D721Med (cell line): ENCODE measurements at regions not wholly inside any gene's neighbourhood (a gene's known extent, or its start where the extent isn't known, plus 50 kb on each side); places are given as distances from the start of the nearest gene placed in this dataset.

Source experiments
- DNase-seq: peaks from one replicate; pipeline ENCODE4 v3.0.0; 2011; ENCODE audit warnings: low spot score; ENCODE audit not compliant: insufficient read length
- FAIRE-seq: peaks from 2 replicates; lab custom pipeline; 2011; peaks lifted over from hg19 to GRCh38; lab: Jason Lieb, UNC
- TF ChIP-seq, protein P1 (sequence below): IDR thresholded peaks from 2 replicates; pipeline ENCODE4 v1.5.1; 2012; ENCODE audit warnings: mild to moderate bottlenecking, control low read depth; ENCODE audit not compliant: insufficient read depth; ENCODE audit errors: missing control alignments

DNA sequence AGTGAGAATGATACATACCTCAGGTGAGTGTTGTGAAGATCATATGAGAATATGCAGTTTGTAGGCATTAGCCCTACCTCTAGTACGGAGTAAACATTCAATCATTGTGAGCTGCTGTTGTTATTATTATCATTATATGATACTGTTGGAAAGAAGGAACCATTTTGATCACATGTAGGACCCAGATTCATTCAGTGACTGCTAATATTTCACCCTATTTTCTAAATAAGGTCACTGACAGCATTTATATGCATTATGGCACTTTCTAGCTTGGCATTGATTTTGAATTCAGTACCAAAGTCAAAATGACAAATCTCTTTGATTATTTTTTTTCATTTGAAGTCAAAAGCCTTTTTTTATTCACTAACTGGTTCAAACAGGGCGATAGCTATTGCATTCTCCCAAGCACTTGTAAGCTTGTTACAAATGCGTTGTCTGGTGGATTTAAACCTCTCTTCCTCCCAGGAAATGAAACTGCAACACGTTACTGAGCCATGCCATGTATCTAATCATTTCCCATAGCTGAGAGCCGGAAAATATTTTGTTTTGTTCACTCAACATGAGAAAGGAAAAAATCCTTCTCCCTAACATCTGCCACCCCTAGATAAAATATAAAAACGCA is 320.8 kb upstream of the SGCD start:
- TF ChIP-seq, protein P1, sequence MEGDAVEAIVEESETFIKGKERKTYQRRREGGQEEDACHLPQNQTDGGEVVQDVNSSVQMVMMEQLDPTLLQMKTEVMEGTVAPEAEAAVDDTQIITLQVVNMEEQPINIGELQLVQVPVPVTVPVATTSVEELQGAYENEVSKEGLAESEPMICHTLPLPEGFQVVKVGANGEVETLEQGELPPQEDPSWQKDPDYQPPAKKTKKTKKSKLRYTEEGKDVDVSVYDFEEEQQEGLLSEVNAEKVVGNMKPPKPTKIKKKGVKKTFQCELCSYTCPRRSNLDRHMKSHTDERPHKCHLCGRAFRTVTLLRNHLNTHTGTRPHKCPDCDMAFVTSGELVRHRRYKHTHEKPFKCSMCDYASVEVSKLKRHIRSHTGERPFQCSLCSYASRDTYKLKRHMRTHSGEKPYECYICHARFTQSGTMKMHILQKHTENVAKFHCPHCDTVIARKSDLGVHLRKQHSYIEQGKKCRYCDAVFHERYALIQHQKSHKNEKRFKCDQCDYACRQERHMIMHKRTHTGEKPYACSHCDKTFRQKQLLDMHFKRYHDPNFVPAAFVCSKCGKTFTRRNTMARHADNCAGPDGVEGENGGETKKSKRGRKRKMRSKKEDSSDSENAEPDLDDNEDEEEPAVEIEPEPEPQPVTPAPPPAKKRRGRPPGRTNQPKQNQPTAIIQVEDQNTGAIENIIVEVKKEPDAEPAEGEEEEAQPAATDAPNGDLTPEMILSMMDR = no peak
- FAIRE-seq = no peak
- no peak for DNase-seq

DNA sequence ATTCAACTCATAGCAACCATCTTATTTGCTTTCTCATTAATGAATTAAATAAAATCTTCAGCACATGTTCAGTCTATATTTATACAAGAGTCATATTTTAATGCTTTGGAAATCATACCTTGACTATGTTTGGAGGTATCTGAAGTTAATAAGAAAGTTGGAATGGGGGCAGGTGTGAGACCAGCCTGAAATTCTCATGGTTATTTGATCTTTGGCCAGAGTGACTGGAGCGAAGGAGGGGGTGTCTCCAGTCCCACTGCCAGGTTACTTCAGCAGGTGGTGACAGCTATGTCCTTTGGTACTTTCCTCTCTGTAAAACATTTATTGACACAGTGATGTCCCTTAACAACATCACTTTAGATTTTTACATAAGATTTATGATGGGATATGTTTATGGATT is 318.1 kb upstream of the SGCD start:
- DNase-seq (no peak), FAIRE-seq (no peak)
- TF ChIP-seq, protein P1 = no peak

DNA sequence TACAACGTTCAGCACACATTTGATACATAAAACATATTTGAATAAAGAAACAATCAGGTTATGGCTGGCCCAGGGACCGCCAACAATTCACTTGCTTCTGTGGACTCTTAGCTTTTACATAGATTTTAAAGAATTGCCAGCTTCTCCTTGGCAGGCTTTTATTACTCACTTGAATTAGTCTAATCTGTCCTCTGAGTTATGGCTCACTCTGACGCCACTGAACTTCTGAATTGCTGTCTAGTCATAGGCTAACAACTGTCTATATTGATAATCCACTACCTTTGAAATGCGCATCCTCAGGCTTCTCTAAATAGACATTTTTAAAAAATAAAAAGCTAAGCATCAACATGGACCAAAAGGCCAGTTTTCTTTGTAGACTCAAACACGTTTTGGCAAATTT is 317.4 kb upstream of the SGCD start:
- TF ChIP-seq, protein P1 = no peak
- DNase-seq (no peak), FAIRE-seq (no peak)

DNA sequence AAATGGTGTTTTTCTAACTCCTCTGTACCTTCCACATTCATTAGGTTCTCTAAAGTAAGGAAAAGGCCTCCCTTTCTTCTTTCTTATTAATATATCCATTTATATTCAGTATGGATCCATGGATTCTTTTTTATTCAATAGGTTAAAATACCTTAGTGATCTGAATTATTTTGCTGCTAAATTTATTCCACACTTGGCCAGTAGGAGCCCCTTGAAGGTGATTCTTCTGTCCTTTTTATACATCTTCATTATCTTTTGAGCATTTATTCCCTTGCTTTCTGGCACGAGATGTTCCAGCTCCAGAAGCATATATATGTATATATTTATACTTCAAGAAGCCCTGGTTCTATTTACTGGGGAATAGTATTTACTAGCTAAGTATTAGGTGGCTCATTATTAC is 311.8 kb upstream of the SGCD start:
- FAIRE-seq (no peak), DNase-seq (no peak)
- TF ChIP-seq, protein P1 = no peak

DNA sequence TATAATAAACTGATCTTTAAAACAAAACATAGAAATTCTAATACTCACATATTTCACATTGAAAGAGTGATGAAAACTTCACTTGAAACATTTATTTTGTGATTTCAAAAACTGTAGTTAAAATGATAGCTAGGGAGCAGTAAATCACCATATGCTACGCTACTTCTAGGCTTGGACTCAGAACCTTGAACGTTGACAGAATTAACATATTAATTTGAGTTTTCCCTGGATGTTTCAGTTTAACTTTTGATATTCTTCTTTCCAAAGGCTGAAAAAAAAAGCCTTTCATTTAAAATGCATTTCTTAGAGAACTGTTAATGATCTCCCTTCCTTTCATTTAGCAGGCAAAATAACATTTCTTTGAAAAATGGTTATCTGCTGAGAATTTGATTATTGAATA is 307.8 kb upstream of the SGCD start:
- DNase-seq (no peak), FAIRE-seq (no peak)
- TF ChIP-seq, protein P1 = no peak

DNA sequence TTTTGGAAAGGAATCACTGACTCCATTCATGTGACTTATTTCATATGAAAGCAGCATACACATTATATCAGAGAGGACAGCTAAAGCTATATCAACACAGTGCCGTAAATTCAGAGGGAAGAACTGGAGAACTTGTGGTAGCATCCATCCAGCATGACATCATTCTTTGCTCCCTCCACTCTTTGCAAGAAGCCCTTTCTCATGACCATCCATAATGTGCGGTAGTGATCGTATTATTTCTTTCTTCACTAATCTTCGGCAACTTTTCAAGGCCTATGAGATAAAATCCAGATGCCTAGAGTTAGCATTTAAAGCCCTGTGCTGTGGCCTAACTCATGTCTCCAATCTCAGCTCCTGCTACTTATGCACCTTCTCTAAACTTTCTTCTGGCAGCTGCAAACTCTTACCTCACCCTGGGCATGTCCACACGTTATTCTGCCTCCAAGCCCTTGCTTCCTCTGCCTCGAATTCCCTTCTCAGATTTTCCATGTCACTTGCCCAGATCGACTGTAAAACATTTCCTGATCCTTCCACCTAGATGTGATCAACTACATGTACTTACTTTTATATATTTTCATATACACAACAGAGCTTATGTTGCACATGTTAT is 307.3 kb upstream of the SGCD start:
- TF ChIP-seq, protein P1 = no peak
- DNase-seq (no peak), FAIRE-seq (no peak)

DNA sequence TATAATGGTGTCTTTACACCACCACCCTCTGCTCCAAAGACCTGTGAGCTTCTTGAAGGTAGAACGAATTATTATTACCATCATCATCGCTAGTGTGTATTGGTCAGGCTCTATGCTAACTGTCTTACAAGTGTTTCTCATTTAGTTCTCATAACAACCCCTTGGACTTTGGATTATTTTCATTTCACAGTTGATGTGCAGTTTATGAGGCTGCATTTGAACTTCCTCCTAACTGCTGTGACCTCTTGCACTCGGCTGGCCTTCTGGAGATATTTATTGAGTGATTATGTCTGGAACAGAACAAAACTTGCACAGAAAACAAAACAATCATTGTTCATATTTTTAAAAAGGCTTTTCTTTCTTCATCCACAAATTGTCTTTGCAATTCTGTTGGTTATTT is 306.3 kb upstream of the SGCD start:
- TF ChIP-seq, protein P1 = no peak
- DNase-seq = no peak
- FAIRE-seq = no peak
